ENCODE measurements at regions not wholly inside any gene's neighbourhood (a gene's known extent, or its start where the extent isn't known, plus 50 kb on each side); places are given as distances from the start of the nearest gene placed in this dataset.

GRCh38 chr5:61768692-61769281 lies 436.7 kb downstream of the ZSWIM6 start (continued):
- TF ChIP-seq RFX5 (IDR thresholded peaks at IDR 0.05; ENCODE audit: borderline replicate concordance, low read depth, low read length) = no peak
- no peak for TF ChIP-seq SP4 (IDR thresholded peaks at IDR 0.05; ENCODE audit: low read length)
- TF ChIP-seq SP1 (IDR thresholded peaks at IDR 0.05; ENCODE audit: low read depth, low read length) = no peak
- 0 out of 2 replicates have a peak, but pooled peaks have one; percentile 6 for TF ChIP-seq TCF12 (IDR thresholded peaks at IDR 0.05; ENCODE audit: low read depth, low read length)
- no peak for TF ChIP-seq EP300 (IDR thresholded peaks at IDR 0.05; ENCODE audit: borderline replicate concordance in 1 of 2, low read depth in 2 of 2, low read length in 2 of 2)
- peak; percentile 74 for TF ChIP-seq ATF3 (IDR thresholded peaks at IDR 0.05; ENCODE audit: insufficient read depth, low read depth, low read length)
- 0 out of 2 replicates have a peak, but pooled peaks have one; percentile 48 for TF ChIP-seq YY1 (IDR thresholded peaks at IDR 0.05; ENCODE audit: low read depth, low read length)
- TF ChIP-seq HDAC6 (IDR thresholded peaks at IDR 0.05; ENCODE audit: low read depth, low read length) = no peak
- peak; percentile 95 for TF ChIP-seq TEAD4 (IDR thresholded peaks at IDR 0.05; ENCODE audit: low read depth, low read length)
- TF ChIP-seq E2F6 (IDR thresholded peaks at IDR 0.05) = no peak
- no peak for TF ChIP-seq GTF2F1 (IDR thresholded peaks at IDR 0.05; ENCODE audit: borderline replicate concordance, low read depth, low read length)
- TF ChIP-seq KDM4A (IDR thresholded peaks at IDR 0.05; ENCODE audit: low read depth, low read length, severe bottlenecking) = no peak
- TF ChIP-seq CTCF (IDR thresholded peaks at IDR 0.05; ENCODE audit: control extremely low read depth in 1 of 3, insufficient read depth in 1 of 3, low read depth in 1 of 3, low read length in 3 of 3) = peak; percentile 99 to 100 (median 100)
- no peak for TF ChIP-seq SIRT6 (IDR thresholded peaks at IDR 0.05; ENCODE audit: low read length)
- TF ChIP-seq KDM1A (IDR thresholded peaks at IDR 0.05; ENCODE audit: borderline replicate concordance, low read length) = no peak
- no peak for TF ChIP-seq CHD2 (IDR thresholded peaks at IDR 0.05; ENCODE audit: low read length)
- TF ChIP-seq BRCA1 (IDR thresholded peaks at IDR 0.05; ENCODE audit: low read depth, low read length) = peak; percentile 25; the same call in 1 of the 2 replicates
- TF ChIP-seq SRF (IDR thresholded peaks at IDR 0.05; ENCODE audit: low read depth, low read length) = no peak
- no peak for TF ChIP-seq SAP30 (IDR thresholded peaks at IDR 0.05; ENCODE audit: insufficient read depth, insufficient replicate concordance, low read length)
- TF ChIP-seq BCL11A (IDR thresholded peaks at IDR 0.05; ENCODE audit: low read depth in 2 of 2, low read length in 2 of 2) = no peak
- no peak for TF ChIP-seq KDM5A (IDR thresholded peaks at IDR 0.05; ENCODE audit: low read length)
- no peak for TF ChIP-seq CBX5 (IDR thresholded peaks at IDR 0.05; ENCODE audit: low read depth, low read length)
- TF ChIP-seq CEBPB (IDR thresholded peaks at IDR 0.05; ENCODE audit: low read depth, low read length) = no peak
